Peyer's patch (tissue), 4 donors: ENCODE measurements at regions not wholly inside any gene's neighbourhood (a gene's known extent, or its start where the extent isn't known, plus 50 kb on each side); places are given as distances from the start of the nearest gene placed in this dataset.

ENCODE experiments used
- DNase-seq, 3 donors: peaks; one replicate each; pipeline ENCODE4 v3.0.0-alpha.2; 2017 to 2019
- H3K27ac ChIP-seq, 4 donors: fragments of 200-600 bp; sonication (generic); one replicate each; pipeline ENCODE4 v1.5.1; 2016 to 2019
- H3K27me3 ChIP-seq, 2 donors: fragments of 200-600 bp; sonication (generic); one replicate each; pipeline ENCODE4 v1.5.1; 2019
- H3K36me3 ChIP-seq, 3 donors: fragments of 200-600 bp; sonication (generic); one replicate each; pipeline ENCODE4 v1.5.1; 2016 to 2019
- H3K4me1 ChIP-seq, 4 donors: fragments of 200-600 bp; sonication (generic); one replicate each; pipeline ENCODE4 v1.5.1; 2016 to 2019
- H3K4me3 ChIP-seq, 4 donors: fragments of 200-600 bp; sonication (generic); 1 replicate in 3 of 4; 2 replicates in 1 of 4; pipeline ENCODE4 v1.5.1; 2016 to 2019; ENCODE audit warnings: mild to moderate bottlenecking in 1 of 4
- H3K9me3 ChIP-seq, 4 donors: fragments of 200-600 bp; sonication (generic); one replicate each; pipeline ENCODE4 v1.5.1; 2016 to 2019; ENCODE audit warnings: mild to moderate bottlenecking in 1 of 4
- CTCF ChIP-seq, 6 experiments: fragments of 450-650 bp in 4 of 6; fragments of 200-600 bp in 2 of 6; sonication (generic) in 1 of 6; IDR thresholded peaks; one replicate each; pipeline ENCODE4 v1.5.1; 2017 to 2019; ENCODE audit warnings: antibody characterized with exemption in 6 of 6, mild to moderate bottlenecking in 3 of 6, moderate library complexity in 1 of 6
- POLR2A ChIP-seq, 2 donors: fragments of 450-650 bp; IDR thresholded peaks; one replicate each; pipeline ENCODE4 v1.5.1; 2017; ENCODE audit warnings: antibody characterized with exemption in 2 of 2, mild to moderate bottlenecking in 2 of 2, moderate library complexity in 2 of 2

GRCh38 chr7:114785496-114785895 is 136.4 kb upstream of the MDFIC start:
- Histone ChIP-seq H3K4me3 (no peak overlapping the region), H3K36me3 (no peaks in the 10 kb centered on the region), H3K27ac (no peak overlapping the region), H3K4me1 (no peaks in the 10 kb centered on the region), H3K27me3 (no peaks in the 10 kb centered on the region), H3K9me3 (no peaks in the 10 kb centered on the region)
- TF ChIP-seq POLR2A (IDR thresholded peaks at IDR 0.05) (no peak), CTCF (IDR thresholded peaks at IDR 0.05) (no peak)
- no peak for DNase-seq

GRCh38 chr7:114786455-114786854 is 135.4 kb upstream of the MDFIC start:
- Histone ChIP-seq H3K36me3 (no peaks in the 10 kb centered on the region), H3K4me1 (no peaks in the 10 kb centered on the region), H3K4me3 (no peak overlapping the region), H3K27ac (no peak overlapping the region), H3K9me3 (no peaks in the 10 kb centered on the region), H3K27me3 (no peaks in the 10 kb centered on the region)
- DNase-seq, result no peak
- TF ChIP-seq POLR2A (IDR thresholded peaks at IDR 0.05), result no peak
- TF ChIP-seq CTCF (IDR thresholded peaks at IDR 0.05), result no peak

GRCh38 chr7:114787556-114787955 is 134.3 kb upstream of the MDFIC start:
- no peak for DNase-seq
- TF ChIP-seq CTCF (IDR thresholded peaks at IDR 0.05) (no peak), POLR2A (IDR thresholded peaks at IDR 0.05) (no peak)
- Histone ChIP-seq H3K4me3 (no peak overlapping the region), H3K36me3 (no peaks in the 10 kb centered on the region), H3K27ac (no peak overlapping the region), H3K9me3 (no peaks in the 10 kb centered on the region), H3K27me3 (no peaks in the 10 kb centered on the region), H3K4me1 (no peaks in the 10 kb centered on the region)

GRCh38 chr7:114788706-114789105 is 133.2 kb upstream of the MDFIC start:
- DNase-seq, result no peak
- H3K4me3 ChIP-seq, result no peak overlapping the region
- no peaks in the 10 kb centered on the region for H3K27me3 ChIP-seq
- TF ChIP-seq POLR2A (IDR thresholded peaks at IDR 0.05) (no peak), CTCF (IDR thresholded peaks at IDR 0.05) (no peak)
- no peaks in the 10 kb centered on the region for H3K36me3 ChIP-seq
- H3K4me1 ChIP-seq, result no peaks in the 10 kb centered on the region
- no peak overlapping the region for H3K27ac ChIP-seq
- no peaks in the 10 kb centered on the region for H3K9me3 ChIP-seq

- H3K27ac ChIP-seq, result no peak overlapping the region
- no peak for DNase-seq
- H3K36me3 ChIP-seq, result no peaks in the 10 kb centered on the region
- no peak overlapping the region for H3K4me3 ChIP-seq
- no peaks in the 10 kb centered on the region for H3K4me1 ChIP-seq
- H3K9me3 ChIP-seq, result no peaks in the 10 kb centered on the region
- no peaks in the 10 kb centered on the region for H3K27me3 ChIP-seq
- no peak for TF ChIP-seq POLR2A (IDR thresholded peaks at IDR 0.05)
- no peak for TF ChIP-seq CTCF (IDR thresholded peaks at IDR 0.05)
These were observed 132.7 kb upstream of the MDFIC start for GRCh38 chr7:114789161-114789560.

- Histone ChIP-seq H3K4me3 (no peak overlapping the region), H3K9me3 (no peaks in the 10 kb centered on the region), H3K36me3 (no peaks in the 10 kb centered on the region), H3K4me1 (no peaks in the 10 kb centered on the region), H3K27ac (no peak overlapping the region), H3K27me3 (no peaks in the 10 kb centered on the region)
- no peak for DNase-seq
- TF ChIP-seq POLR2A (IDR thresholded peaks at IDR 0.05), result no peak
These were observed 132.0 kb upstream of the MDFIC start for GRCh38 chr7:114789871-114790311.
